ENCODE measurements at regions not wholly inside any gene's neighbourhood (a gene's known extent, or its start where the extent isn't known, plus 50 kb on each side); places are given as distances from the start of the nearest gene placed in this dataset.

- ChIA-PET RAD21 (ENCODE audit: low non-redundant PET in 1 of 2, low total read pairs in 2 of 2, uncharacterized antibody in 2 of 2, unreplicated experiment in 2 of 2) (interaction anchor here in 1 of 2 experiments (0.7 to 1.0 kb wide), 2 partner anchors 91 to 270 kb away, joined by 3 read pairs; no protein-coding TSS in a partner anchor), CTCF (no interaction called here), POLR2A (interaction anchor here (0.8 to 1.0 kb wide), 3 partner anchors 217 to 270 kb away, joined by 3 to 4 read pairs (median 3); no protein-coding TSS in a partner anchor)
- Histone ChIP-seq H3K36me3 (ENCODE audit: control insufficient read depth in 1 of 2, insufficient read depth in 2 of 2, low read length in 2 of 2) (no peaks in the 10 kb centered on the region), H3K4me3 (replicated peaks in 1 of 2; ENCODE audit: low read depth in 1 of 2, low read length in 2 of 2) (peak overlapping the region in 1 of 2 experiments; percentile 35; a peak in 2 of 4 replicates), H3K27ac (ENCODE audit: low read depth, low read length) (peak overlapping the region; percentile 27; the same call in 1 of the 2 replicates), H3K9me3 (ENCODE audit: control insufficient read depth in 1 of 2, insufficient read depth in 1 of 2, low read depth in 1 of 2, low read length in 2 of 2) (no peaks in the 10 kb centered on the region), H3K27me3 (ENCODE audit: insufficient read depth, low read length) (peaks cover 7% of the 10 kb centered on the region; the same call in 1 of the 2 replicates), H3K9me2 (ENCODE audit: insufficient read depth) (no peaks in the 10 kb centered on the region), H2AFZ (ENCODE audit: low read depth, low read length, poor library complexity, severe bottlenecking) (no peak overlapping the region), H3K4me1 (ENCODE audit: control insufficient read depth in 1 of 2, insufficient read depth in 2 of 2, low read length in 2 of 2) (peaks cover 45 to 88% of the 10 kb centered on the region in 2 experiments), H4K20me1 (ENCODE audit: insufficient read depth) (no peaks in the 10 kb centered on the region), H3K9ac (ENCODE audit: low read length) (peak overlapping the region; percentile 55), H3K4me2 (ENCODE audit: low read length) (peak overlapping the region; percentile 74), H3K79me2 (ENCODE audit: insufficient read depth, low read length) (no peaks in the 10 kb centered on the region)
- peak; percentile 97 for DNase-seq (ENCODE audit: low read depth, low spot score)
- no TSS peak for BruUV-seq (replicated peaks)
- peak; percentile 58 for ATAC-seq
- intact Hi-C loops (cut with micrococcal nuclease): loop anchor here (2.0 to 5.0 kb wide), 4 partner anchors 80 to 450 kb away; no protein-coding TSS in a partner anchor
- TF ChIP-seq ZNF274 (IDR thresholded peaks at IDR 0.05; ENCODE audit: low read depth, low read length) (no peak), REST (IDR thresholded peaks at IDR 0.05; ENCODE audit: low read depth) (no peak), ELF1 (IDR thresholded peaks at IDR 0.05; ENCODE audit: borderline replicate concordance, low read depth) (no peak), POLR2AphosphoS5 (IDR thresholded peaks at IDR 0.05; ENCODE audit: low read depth, low read length) (peak; percentile 78), RAD21 (IDR thresholded peaks at IDR 0.05; ENCODE audit: low read depth) (no peak), ATF3 (IDR thresholded peaks at IDR 0.05) (no peak), SRF (IDR thresholded peaks at IDR 0.05; ENCODE audit: low read depth) (no peak), JUND (IDR thresholded peaks at IDR 0.05) (no peak), MAX (IDR thresholded peaks at IDR 0.05) (no peak), EGR1 (IDR thresholded peaks at IDR 0.05; ENCODE audit: low read depth) (no peak), CBX3 (IDR thresholded peaks at IDR 0.05; ENCODE audit: low read depth) (no peak), TCF7L2 (IDR thresholded peaks at IDR 0.05; ENCODE audit: borderline replicate concordance, extremely low read depth, insufficient read depth, insufficient read length) (no peak), FOSL1 (IDR thresholded peaks at IDR 0.05; ENCODE audit: low read depth) (no peak), POLR2A (IDR thresholded peaks at IDR 0.05; ENCODE audit: borderline replicate concordance, extremely low read depth, insufficient read depth, insufficient read length) (no peak), SIN3A (IDR thresholded peaks at IDR 0.05; ENCODE audit: low read depth) (no peak), YY1 (IDR thresholded peaks at IDR 0.05; ENCODE audit: extremely low read depth, insufficient replicate concordance, low read depth, low read length) (peak; percentile 86), SP1 (IDR thresholded peaks at IDR 0.05; ENCODE audit: low read depth) (no peak), EZH2phosphoT487 (IDR thresholded peaks at IDR 0.05; ENCODE audit: borderline replicate concordance) (no peak), CTCF (IDR thresholded peaks at IDR 0.05 in 2 of 3, conservative IDR thresholded peaks at IDR 0.05 in 1 of 3; ENCODE audit: borderline replicate concordance in 1 of 3, insufficient read depth in 1 of 3, low read depth in 2 of 3, low read length in 2 of 3) (no peak), EZH2 (IDR thresholded peaks at IDR 0.05) (no peak)
These were observed 263.6 kb upstream of the HES1 start for GRCh38 chr3:193872265-193872753.
